ENCODE measurements at regions not wholly inside any gene's neighbourhood (a gene's known extent, or its start where the extent isn't known, plus 50 kb on each side); places are given as distances from the start of the nearest gene placed in this dataset.

DNA sequence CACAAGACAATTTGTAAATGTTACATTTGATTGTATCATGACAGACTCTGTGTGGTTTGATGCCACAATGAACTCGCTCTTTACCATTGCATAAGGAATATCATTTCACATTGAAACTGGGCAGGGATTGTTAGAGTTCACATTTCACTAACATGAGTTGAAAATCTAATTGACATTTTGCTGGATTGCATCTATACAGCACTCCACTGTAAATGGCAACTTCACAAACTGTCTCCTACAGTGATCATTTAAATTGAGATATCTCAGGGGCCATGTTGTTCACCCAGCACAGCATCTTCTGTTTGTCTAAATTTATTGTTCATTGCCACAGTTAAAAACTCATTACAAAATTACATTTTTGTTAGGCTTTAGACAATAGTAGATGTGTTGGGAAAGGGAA, 499.4 kb downstream of the GBE1 start:
- no peak for TF ChIP-seq ZFP36 (IDR thresholded peaks at IDR 0.05; ENCODE audit: borderline replicate concordance, partially characterized antibody)
- TF ChIP-seq HDAC2 (IDR thresholded peaks at IDR 0.05) = no peak
- TF ChIP-seq HOXB13 (CRISPR knock-in tag; IDR thresholded peaks at IDR 0.05; ENCODE audit: low read depth) = no peak
- TF ChIP-seq, protein P1, sequence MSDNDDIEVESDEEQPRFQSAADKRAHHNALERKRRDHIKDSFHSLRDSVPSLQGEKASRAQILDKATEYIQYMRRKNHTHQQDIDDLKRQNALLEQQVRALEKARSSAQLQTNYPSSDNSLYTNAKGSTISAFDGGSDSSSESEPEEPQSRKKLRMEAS (IDR thresholded peaks at IDR 0.05) = no peak
- no peak for TF ChIP-seq FOSL2 (IDR thresholded peaks at IDR 0.05)
- TF ChIP-seq FOSL2 (CRISPR knock-in tag; IDR thresholded peaks at IDR 0.05) = no peak
- TF ChIP-seq, protein P2, sequence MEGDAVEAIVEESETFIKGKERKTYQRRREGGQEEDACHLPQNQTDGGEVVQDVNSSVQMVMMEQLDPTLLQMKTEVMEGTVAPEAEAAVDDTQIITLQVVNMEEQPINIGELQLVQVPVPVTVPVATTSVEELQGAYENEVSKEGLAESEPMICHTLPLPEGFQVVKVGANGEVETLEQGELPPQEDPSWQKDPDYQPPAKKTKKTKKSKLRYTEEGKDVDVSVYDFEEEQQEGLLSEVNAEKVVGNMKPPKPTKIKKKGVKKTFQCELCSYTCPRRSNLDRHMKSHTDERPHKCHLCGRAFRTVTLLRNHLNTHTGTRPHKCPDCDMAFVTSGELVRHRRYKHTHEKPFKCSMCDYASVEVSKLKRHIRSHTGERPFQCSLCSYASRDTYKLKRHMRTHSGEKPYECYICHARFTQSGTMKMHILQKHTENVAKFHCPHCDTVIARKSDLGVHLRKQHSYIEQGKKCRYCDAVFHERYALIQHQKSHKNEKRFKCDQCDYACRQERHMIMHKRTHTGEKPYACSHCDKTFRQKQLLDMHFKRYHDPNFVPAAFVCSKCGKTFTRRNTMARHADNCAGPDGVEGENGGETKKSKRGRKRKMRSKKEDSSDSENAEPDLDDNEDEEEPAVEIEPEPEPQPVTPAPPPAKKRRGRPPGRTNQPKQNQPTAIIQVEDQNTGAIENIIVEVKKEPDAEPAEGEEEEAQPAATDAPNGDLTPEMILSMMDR (IDR thresholded peaks at IDR 0.05) = no peak
- no peak for TF ChIP-seq POLR2A (IDR thresholded peaks at IDR 0.05; ENCODE audit: low read length)
- no peak for TF ChIP-seq RFX5 (IDR thresholded peaks at IDR 0.05)
- TF ChIP-seq EHF (CRISPR knock-in tag; IDR thresholded peaks at IDR 0.05) = no peak
- no peak for TF ChIP-seq CHD4 (IDR thresholded peaks at IDR 0.05; ENCODE audit: borderline replicate concordance)
- no peak for TF ChIP-seq NFE2L2 (conservative IDR thresholded peaks at IDR 0.05; ENCODE audit: low read length)

Measured in A549 (cell line).